BJ (cell line): ENCODE measurements at regions not wholly inside any gene's neighbourhood (a gene's known extent, or its start where the extent isn't known, plus 50 kb on each side); places are given as distances from the start of the nearest gene placed in this dataset.

Experiments used
- CTCF ChIA-PET: fragments of 350-600 bp; formaldehyde crosslinking; extraction: SDS; loops from one replicate; lab custom pipeline; 2021; ENCODE audit warnings: antibody characterized with exemption, inconsistent platforms; lab: Yijun Ruan, JAX
- POLR2A ChIA-PET: fragments of 300-600 bp; sonication (Branson Sonifier 250); formaldehyde crosslinking; extraction: SDS; loops from one replicate; lab custom pipeline; 2021; ENCODE audit warnings: antibody characterized with exemption; lab: Charles Lee
- DNase-seq: peaks from one replicate; pipeline ENCODE4 v3.0.0-alpha.2; 2011; ENCODE audit warnings: low read depth
- H3K27me3 ChIP-seq: 2 replicates; pipeline ENCODE4 v1.6.0; 2011; ENCODE audit warnings: low read length; ENCODE audit not compliant: control insufficient read depth, insufficient read depth
- H3K36me3 ChIP-seq: 2 replicates; pipeline ENCODE4 v1.5.1; 2011; ENCODE audit warnings: low read length; ENCODE audit not compliant: control insufficient read depth, insufficient read depth
- H3K4me3 ChIP-seq: 2 replicates; pipeline ENCODE4 v1.5.1; 2011; ENCODE audit warnings: low read depth, mild to moderate bottlenecking, control low read depth, low read length
- TF ChIP-seq, protein P1 (sequence below): IDR thresholded peaks from 2 replicates; pipeline ENCODE4 v1.5.1; 2011; ENCODE audit warnings: low read depth, mild to moderate bottlenecking, control low read depth, inconsistent platforms, low read length, moderate library complexity; ENCODE audit not compliant: insufficient read depth

DNA sequence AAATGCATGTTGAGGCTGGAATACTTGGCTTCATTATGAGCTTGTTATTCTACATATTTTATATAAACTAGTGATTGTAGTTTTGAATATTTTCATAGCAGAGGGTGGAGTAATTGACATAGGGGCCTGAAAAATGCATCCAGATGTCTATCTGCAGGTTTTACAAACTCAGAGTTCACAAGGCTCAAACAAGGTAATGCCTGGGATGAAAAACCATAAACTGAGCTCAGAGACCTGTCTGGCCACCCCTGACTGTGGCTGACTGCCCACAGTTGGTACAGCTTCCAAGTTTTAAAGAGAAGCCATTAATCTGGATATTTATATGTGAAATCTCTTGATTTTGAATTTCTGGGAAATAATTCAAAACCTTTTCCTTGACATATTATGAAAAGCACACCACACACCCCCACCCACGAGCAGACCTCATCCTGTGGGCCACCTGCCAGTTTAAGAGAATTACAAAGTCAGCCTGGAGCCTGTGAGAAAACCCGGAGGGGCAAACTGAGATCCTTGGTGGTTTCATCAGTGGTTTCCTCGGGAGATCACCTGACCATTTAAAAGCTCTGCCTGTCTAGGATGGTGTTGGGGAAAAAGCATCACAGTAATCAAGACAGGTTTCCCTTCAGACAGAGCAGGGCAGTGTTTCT is 230.1 kb downstream of the SAMD5 start:
- ChIA-PET CTCF (no interaction called here), POLR2A (interaction anchor here (0.6 kb wide), 1 partner anchor 28 kb away, joined by 19 read pairs; no protein-coding TSS in a partner anchor)
- H3K27me3 ChIP-seq, result no peaks in the 10 kb centered on the region
- no peak overlapping the region for H3K4me3 ChIP-seq
- peak; percentile 15 for DNase-seq
- TF ChIP-seq, protein P1, sequence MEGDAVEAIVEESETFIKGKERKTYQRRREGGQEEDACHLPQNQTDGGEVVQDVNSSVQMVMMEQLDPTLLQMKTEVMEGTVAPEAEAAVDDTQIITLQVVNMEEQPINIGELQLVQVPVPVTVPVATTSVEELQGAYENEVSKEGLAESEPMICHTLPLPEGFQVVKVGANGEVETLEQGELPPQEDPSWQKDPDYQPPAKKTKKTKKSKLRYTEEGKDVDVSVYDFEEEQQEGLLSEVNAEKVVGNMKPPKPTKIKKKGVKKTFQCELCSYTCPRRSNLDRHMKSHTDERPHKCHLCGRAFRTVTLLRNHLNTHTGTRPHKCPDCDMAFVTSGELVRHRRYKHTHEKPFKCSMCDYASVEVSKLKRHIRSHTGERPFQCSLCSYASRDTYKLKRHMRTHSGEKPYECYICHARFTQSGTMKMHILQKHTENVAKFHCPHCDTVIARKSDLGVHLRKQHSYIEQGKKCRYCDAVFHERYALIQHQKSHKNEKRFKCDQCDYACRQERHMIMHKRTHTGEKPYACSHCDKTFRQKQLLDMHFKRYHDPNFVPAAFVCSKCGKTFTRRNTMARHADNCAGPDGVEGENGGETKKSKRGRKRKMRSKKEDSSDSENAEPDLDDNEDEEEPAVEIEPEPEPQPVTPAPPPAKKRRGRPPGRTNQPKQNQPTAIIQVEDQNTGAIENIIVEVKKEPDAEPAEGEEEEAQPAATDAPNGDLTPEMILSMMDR, result no peak
- no peaks in the 10 kb centered on the region for H3K36me3 ChIP-seq

DNA sequence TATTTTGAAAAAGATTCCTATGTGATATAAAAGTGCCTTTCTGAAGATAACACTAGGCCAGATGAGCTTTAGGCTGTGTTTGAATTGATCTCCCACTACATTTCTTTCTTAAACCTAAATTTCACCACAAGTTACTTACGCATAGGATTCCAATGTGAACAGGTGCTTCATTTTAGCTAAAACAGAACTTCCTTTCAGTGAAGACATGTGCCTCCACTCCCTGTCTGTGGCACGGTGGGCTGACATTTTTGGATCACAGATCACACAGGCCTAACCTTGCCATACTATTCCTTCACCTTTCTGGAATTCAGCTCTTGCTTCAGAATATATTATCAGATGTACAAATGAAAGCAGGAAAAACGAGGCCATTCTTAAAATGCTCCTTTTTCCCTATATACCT is 231.8 kb downstream of the SAMD5 start:
- Histone ChIP-seq H3K36me3 (no peaks in the 10 kb centered on the region), H3K27me3 (no peaks in the 10 kb centered on the region), H3K4me3 (no peak overlapping the region)
- POLR2A ChIA-PET, result no interaction called here
- DNase-seq, result no peak
- TF ChIP-seq, protein P1, result no peak
- CTCF ChIA-PET, result no interaction called here

DNA sequence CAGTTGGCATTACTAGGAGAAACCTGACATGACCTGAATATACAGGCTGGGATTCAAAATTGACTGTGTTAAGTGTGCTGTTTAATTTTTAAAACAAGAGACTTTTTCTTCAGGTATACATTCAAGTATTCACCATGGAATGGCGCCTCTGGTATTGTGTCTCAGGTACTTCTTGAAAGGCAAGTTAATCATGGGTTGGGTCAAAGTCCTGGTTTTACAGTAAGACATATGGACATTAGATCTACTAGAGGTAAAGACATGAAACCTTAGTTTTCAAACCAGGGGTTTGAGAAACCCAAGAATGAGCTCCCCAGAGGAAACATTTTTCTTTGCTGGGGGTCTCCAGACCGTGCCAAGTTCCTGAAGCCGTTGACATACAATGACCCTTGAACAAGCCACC is 232.4 kb downstream of the SAMD5 start:
- no peak overlapping the region for H3K4me3 ChIP-seq
- DNase-seq, result no peak
- TF ChIP-seq, protein P1, result no peak
- no peaks in the 10 kb centered on the region for H3K36me3 ChIP-seq
- ChIA-PET CTCF (no interaction called here), POLR2A (no interaction called here)
- no peaks in the 10 kb centered on the region for H3K27me3 ChIP-seq

GRCh38 chr6:147741389-147741788 is 232.9 kb downstream of the SAMD5 start:
- no peaks in the 10 kb centered on the region for H3K27me3 ChIP-seq
- CTCF ChIA-PET, result no interaction called here
- no peaks in the 10 kb centered on the region for H3K36me3 ChIP-seq
- POLR2A ChIA-PET, result no interaction called here
- H3K4me3 ChIP-seq, result no peak overlapping the region
- TF ChIP-seq, protein P1, result no peak
- DNase-seq, result peak; percentile 6

GRCh38 chr6:147742440-147742839 is 233.9 kb downstream of the SAMD5 start:
- TF ChIP-seq, protein P1, result no peak
- H3K4me3 ChIP-seq, result no peak overlapping the region
- H3K27me3 ChIP-seq, result no peaks in the 10 kb centered on the region
- no peaks in the 10 kb centered on the region for H3K36me3 ChIP-seq
- ChIA-PET POLR2A (no interaction called here), CTCF (no interaction called here)
- DNase-seq, result no peak
